ENCODE measurements at regions not wholly inside any gene's neighbourhood (a gene's known extent, or its start where the extent isn't known, plus 50 kb on each side); places are given as distances from the start of the nearest gene placed in this dataset.

GRCh38 chr11:22430639-22431038 lies 92.5 kb downstream of the SLC17A6 start:
- H3K9me3 ChIP-seq (ENCODE audit: low read length) = no peaks in the 10 kb centered on the region
- TF ChIP-seq TAF1 (IDR thresholded peaks at IDR 0.05; ENCODE audit: low read depth) (no peak), EZH2 (IDR thresholded peaks at IDR 0.05; ENCODE audit: borderline replicate concordance, insufficient read depth, low read length, poor library complexity, severe bottlenecking) (no peak), REST (IDR thresholded peaks at IDR 0.05; ENCODE audit: borderline replicate concordance) (no peak), RAD21 (conservative IDR thresholded peaks at IDR 0.05) (no peak), EP300 (conservative IDR thresholded peaks at IDR 0.05; ENCODE audit: poor library complexity, severe bottlenecking) (no peak), CTCF (IDR thresholded peaks at IDR 0.05; ENCODE audit: poor library complexity, severe bottlenecking) (no peak), MXI1 (conservative IDR thresholded peaks at IDR 0.05; ENCODE audit: poor library complexity, severe bottlenecking) (no peak), SMC3 (conservative IDR thresholded peaks at IDR 0.05; ENCODE audit: poor library complexity) (no peak), POLR2AphosphoS5 (IDR thresholded peaks at IDR 0.05) (no peak)
- no peaks in the 10 kb centered on the region for H3K79me2 ChIP-seq (replicated peaks; ENCODE audit: insufficient read depth, low read length)
- H3K9me2 ChIP-seq (ENCODE audit: insufficient read depth, low read length) = no peaks in the 10 kb centered on the region
- no peak overlapping the region for H2AFZ ChIP-seq (ENCODE audit: low read depth, low read length)
- H3K9ac ChIP-seq (ENCODE audit: low read length) = no peak overlapping the region
- H3K27ac ChIP-seq (ENCODE audit: low read length) = no peak overlapping the region
- no peak overlapping the region for H3K4me2 ChIP-seq (ENCODE audit: low read length)
- no peaks in the 10 kb centered on the region for H3F3A ChIP-seq (ENCODE audit: insufficient read depth, low read length, poor library complexity, severe bottlenecking)
- no peaks in the 10 kb centered on the region for H4K20me1 ChIP-seq (ENCODE audit: insufficient read depth)
- H3K36me3 ChIP-seq (ENCODE audit: insufficient read depth, low read length) = no peaks in the 10 kb centered on the region
- no peak overlapping the region for H3K4me3 ChIP-seq (ENCODE audit: low read length)
- no peaks in the 10 kb centered on the region for H3K27me3 ChIP-seq (ENCODE audit: insufficient read depth, low read depth, low read length)

GRCh38 chr11:22430141-22430541 lies 92.0 kb downstream of the SLC17A6 start:
- H3F3A ChIP-seq (ENCODE audit: insufficient read depth, low read length, poor library complexity, severe bottlenecking) = no peaks in the 10 kb centered on the region
- H3K9ac ChIP-seq (ENCODE audit: low read length) = no peak overlapping the region
- no peaks in the 10 kb centered on the region for H4K20me1 ChIP-seq (ENCODE audit: insufficient read depth)
- no peaks in the 10 kb centered on the region for H3K9me3 ChIP-seq (ENCODE audit: low read length)
- H3K9me2 ChIP-seq (ENCODE audit: insufficient read depth, low read length) = no peaks in the 10 kb centered on the region
- no peak overlapping the region for H3K4me3 ChIP-seq (ENCODE audit: low read length)
- H3K27me3 ChIP-seq (ENCODE audit: insufficient read depth, low read depth, low read length) = no peaks in the 10 kb centered on the region
- no peak overlapping the region for H3K4me2 ChIP-seq (ENCODE audit: low read length)
- no peaks in the 10 kb centered on the region for H3K36me3 ChIP-seq (ENCODE audit: insufficient read depth, low read length)
- H3K27ac ChIP-seq (ENCODE audit: low read length) = no peak overlapping the region
- H2AFZ ChIP-seq (ENCODE audit: low read depth, low read length) = no peak overlapping the region
- H3K79me2 ChIP-seq (replicated peaks; ENCODE audit: insufficient read depth, low read length) = no peaks in the 10 kb centered on the region
- TF ChIP-seq EP300 (conservative IDR thresholded peaks at IDR 0.05; ENCODE audit: poor library complexity, severe bottlenecking) = no peak

All from neural cell (in vitro differentiated cells).